ENCODE measurements at regions not wholly inside any gene's neighbourhood (a gene's known extent, or its start where the extent isn't known, plus 50 kb on each side); places are given as distances from the start of the nearest gene placed in this dataset.

- TF ChIP-seq FOXA1 (IDR thresholded peaks at IDR 0.05) (no peak), BHLHE40 (IDR thresholded peaks at IDR 0.05; ENCODE audit: borderline replicate concordance) (no peak), SUZ12 (IDR thresholded peaks at IDR 0.05) (no peak)
Measured at GRCh38 chr6:109902870-109903269, 75.2 kb upstream of the GPR6 start.
